Lower leg skin (tissue), 3 donors: ENCODE measurements at regions not wholly inside any gene's neighbourhood (a gene's known extent, or its start where the extent isn't known, plus 50 kb on each side); places are given as distances from the start of the nearest gene placed in this dataset.

Experiments
- POLR2A ChIP-seq, 2 donors: fragments of 450-650 bp; IDR thresholded peaks; one replicate each; pipeline ENCODE4 v1.6.1; 2016 to 2017; ENCODE audit warnings: antibody characterized with exemption in 2 of 2, mild to moderate bottlenecking in 1 of 2, moderate library complexity in 1 of 2
- TF ChIP-seq, protein P1 (sequence below), 3 donors: fragments of 450-650 bp; IDR thresholded peaks; one replicate each; pipeline ENCODE4 v1.5.1; 2016; ENCODE audit warnings: antibody characterized with exemption in 3 of 3, mild to moderate bottlenecking in 3 of 3, moderate library complexity in 2 of 3

DNA sequence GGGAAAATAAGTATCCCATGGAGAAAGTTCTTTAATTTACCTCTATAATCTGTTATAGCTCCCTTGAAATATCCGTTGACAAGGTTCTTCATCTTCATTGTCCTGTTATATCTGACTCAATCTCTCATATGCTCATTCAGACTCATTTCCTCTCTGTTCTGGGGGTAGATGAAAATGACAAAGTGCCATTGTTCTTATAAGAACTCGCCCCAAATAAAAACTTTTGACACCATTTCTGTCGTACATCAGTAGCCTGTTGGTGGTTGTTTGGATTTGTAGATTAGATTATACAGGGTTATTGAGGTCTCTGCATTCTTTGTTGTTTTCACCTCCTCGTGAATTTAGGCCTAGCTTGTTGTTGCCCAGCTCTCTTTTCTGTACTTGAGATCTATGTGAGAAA, 55.2 kb upstream of the IPO9 start:
- TF ChIP-seq, protein P1, sequence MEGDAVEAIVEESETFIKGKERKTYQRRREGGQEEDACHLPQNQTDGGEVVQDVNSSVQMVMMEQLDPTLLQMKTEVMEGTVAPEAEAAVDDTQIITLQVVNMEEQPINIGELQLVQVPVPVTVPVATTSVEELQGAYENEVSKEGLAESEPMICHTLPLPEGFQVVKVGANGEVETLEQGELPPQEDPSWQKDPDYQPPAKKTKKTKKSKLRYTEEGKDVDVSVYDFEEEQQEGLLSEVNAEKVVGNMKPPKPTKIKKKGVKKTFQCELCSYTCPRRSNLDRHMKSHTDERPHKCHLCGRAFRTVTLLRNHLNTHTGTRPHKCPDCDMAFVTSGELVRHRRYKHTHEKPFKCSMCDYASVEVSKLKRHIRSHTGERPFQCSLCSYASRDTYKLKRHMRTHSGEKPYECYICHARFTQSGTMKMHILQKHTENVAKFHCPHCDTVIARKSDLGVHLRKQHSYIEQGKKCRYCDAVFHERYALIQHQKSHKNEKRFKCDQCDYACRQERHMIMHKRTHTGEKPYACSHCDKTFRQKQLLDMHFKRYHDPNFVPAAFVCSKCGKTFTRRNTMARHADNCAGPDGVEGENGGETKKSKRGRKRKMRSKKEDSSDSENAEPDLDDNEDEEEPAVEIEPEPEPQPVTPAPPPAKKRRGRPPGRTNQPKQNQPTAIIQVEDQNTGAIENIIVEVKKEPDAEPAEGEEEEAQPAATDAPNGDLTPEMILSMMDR (IDR thresholded peaks at IDR 0.05): no peak
- no peak for TF ChIP-seq POLR2A (IDR thresholded peaks at IDR 0.05)
